Inflammatory macrophage treated with lipopolysaccharide for 1 hour (primary cell): ENCODE measurements at regions not wholly inside any gene's neighbourhood (a gene's known extent, or its start where the extent isn't known, plus 50 kb on each side); places are given as distances from the start of the nearest gene placed in this dataset.
"Not testable (repeated sequence)": the region's sequence is repeated elsewhere in the genome, so short reads cannot be mapped to it uniquely, and the experiment has no call there.

Source experiments
- DNase-seq, 2 donors: peaks; one replicate each; pipeline ENCODE4 v3.0.0-alpha.2; 2020 to 2022

- DNase-seq, result no peak
Measured at GRCh38 chr9:29044959-29045358, 1471.7 kb upstream of the C9orf72 start.

DNA sequence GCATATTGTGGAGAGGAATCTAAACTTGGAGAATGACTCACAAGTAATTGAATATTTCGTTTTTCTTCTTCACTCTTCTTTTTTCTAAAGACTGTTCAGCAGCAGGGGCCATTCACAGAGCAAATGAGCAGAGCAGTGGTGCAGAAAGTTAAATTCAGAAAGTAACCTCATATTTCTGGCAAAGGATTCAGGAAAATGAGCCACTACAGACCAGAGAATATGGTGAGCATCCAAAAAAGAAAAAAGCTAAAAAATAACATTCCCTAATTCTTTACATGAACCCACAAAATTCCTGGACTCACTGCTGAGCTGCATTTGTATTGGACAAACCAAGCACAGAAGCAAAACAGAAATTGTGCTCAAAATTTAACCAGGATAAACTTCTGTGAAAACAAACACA lies 1486.8 kb upstream of the C9orf72 start:
- no peak for DNase-seq

GRCh38 chr9:29062446-29062845 lies 1489.2 kb upstream of the C9orf72 start:
- DNase-seq, result no peak

DNA sequence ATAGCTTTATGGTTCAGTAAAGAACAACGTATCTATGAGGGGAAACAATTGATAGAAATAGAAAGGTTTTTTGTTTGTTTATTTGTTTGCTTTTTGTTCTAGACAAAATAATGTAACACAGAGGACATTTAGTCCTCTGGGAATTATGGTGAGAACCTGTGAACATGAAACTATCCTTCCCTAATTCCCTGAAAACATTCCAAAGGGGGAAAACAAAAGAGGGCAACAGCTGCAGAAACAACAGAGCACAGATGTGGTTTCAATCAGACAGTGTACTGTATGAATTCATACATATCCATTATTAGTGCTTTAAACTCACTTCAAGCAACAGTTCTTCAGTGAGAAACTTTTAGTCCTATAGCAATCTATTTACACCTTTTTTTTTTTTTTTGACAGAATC lies 1489.8 kb upstream of the C9orf72 start:
- no peak for DNase-seq

DNA sequence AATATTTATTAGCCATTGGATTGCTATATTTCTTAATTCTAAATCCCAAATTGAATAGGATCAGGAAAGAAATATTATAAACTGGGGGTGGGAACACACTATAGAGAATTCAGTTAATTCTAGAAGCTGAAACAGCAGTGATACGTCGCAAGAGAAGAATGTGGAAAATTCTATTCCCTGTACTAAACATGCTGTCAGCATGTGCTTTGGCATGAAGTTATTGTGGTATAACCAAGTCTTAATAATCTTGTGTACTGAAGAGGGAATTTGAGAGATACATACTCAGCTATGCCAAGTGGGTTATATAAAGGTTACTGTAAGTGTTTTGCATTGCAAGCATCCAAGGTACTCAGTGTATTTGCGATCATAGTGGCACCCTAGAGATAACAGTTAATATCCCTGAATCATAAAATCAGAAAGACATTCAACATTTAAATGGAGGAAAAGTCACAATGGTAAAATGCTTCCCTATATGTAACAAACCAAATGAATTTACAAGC lies 1492.9 kb upstream of the C9orf72 start:
- DNase-seq, result no peak

GRCh38 chr9:29068461-29068860 lies 1495.2 kb upstream of the C9orf72 start:
- DNase-seq, result no peak

DNA sequence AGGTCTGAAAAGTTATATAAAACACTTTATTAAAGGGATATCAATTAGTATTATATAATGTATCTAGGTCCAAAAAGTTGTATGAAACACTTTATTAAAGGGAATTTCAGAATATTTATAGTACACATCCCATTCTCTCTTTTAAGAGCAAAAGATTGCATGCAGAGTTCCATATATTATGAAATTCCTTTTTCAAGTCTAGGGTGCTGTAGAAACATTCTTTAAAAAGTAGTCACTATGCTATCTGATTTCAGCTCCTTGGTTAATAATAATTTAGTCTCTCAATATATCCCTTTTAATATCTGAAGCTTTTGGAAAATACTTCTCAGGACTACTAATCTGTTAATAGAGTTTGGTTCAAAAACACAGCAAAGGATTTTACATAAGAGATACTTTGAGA lies 1496.1 kb upstream of the C9orf72 start:
- no peak for DNase-seq

DNA sequence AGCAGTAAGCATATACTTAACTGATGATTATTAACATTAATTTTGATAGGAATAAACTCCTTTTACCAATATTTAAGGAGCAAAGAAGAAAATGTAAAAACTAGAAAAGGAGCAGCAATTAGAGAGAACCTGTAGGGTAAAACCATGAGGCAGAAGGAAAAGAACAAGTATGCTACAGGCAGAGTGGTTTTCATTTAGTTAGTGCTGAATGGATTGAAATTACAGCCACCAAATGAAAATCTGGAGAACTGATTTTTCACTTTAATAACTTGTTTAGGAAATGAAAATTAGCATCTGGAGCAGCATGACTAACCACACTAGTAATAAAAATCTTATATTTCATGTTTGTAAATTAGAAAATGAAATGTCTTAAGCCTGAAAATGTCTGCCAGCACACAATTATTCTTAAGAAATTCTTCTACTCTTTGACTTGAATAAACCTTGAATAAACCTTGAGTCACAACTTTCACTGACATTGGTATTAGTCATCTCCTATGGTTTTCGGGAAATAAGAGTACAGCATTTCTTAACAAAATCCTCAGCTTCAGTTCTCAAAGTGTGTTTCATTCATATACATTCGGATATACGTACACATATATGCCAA lies 1504.9 kb upstream of the C9orf72 start:
- no peak for DNase-seq

DNA sequence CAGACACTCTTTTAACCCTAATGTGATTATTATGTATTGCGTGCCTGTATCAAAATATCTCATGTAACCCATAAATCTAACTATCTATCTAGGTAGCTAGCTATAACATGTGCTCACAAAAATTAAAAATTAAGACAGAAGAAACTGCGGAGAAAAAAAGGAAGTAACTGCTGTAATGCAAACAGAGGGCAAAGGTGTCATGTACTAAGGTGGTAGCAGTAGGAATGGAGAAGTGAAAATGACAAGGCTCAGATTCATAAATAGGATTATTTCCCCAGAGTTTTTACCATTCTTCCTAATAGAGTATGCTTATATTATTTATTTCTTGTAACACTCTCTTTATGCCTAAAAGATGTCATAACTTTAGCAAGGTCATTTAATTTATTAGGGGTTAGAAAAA lies 1527.5 kb upstream of the C9orf72 start:
- DNase-seq, result no peak

DNA sequence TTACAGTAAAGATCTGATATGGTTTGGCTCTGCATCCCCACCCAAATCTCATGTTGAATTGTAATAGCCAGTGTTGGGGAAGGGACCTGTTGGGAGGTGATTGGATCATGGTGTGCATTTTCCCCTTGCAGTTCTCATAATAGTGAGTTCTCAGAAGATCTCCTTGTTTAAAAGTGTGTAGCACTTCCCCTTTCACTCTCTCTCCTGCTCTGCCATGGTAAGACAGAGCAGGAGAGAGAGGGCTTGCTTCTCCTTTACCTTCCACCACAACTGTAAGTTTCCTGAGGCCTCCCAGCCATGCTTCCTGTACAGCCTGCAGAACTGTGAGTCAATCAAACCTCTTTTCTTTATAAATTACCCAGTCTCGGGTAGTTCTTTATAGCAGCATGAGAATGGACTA lies 1530.9 kb upstream of the C9orf72 start:
- not testable (repeated sequence) for DNase-seq

DNA sequence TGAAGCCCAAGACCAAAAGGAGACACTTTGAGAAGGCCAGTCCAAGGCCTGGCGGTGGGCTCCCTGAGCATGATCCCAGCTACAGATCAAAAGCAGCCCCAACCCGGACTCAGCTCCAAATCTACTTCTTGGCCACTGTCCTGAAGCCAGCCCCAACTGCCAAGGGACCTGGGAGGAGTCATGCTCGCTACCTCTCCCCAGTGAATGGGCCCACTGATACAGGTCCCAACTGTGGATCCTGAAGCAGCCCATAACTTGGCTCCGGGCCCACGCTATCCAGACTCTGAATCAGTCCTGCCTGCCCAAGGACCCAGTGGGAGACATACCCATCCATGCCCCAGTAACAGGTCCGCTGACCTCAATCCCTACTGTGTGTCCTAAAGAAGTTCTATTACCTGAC lies 1545.3 kb upstream of the C9orf72 start:
- no peak for DNase-seq

GRCh38 chr9:29126783-29127182 lies 1553.5 kb upstream of the C9orf72 start:
- DNase-seq, result no peak

DNA sequence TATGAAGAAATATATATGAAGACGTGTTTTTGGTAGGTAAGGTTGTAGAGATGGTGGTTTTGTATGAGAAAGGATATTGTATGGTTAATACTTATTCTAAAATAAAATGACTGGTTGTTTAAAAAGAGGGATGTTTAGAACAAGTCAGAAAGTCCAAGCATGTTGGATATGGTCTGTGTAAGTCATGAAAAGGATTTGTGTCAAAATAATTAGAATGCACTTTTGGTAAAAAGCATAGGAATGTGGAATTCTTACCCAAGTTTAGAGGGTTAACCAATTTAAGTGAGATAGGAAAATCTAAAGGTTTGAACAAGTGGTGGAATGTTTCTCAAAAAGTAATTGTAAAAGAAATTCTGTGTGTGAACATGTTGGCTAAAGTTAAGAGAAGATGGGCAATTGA lies 1556.5 kb upstream of the C9orf72 start:
- no peak for DNase-seq

DNA sequence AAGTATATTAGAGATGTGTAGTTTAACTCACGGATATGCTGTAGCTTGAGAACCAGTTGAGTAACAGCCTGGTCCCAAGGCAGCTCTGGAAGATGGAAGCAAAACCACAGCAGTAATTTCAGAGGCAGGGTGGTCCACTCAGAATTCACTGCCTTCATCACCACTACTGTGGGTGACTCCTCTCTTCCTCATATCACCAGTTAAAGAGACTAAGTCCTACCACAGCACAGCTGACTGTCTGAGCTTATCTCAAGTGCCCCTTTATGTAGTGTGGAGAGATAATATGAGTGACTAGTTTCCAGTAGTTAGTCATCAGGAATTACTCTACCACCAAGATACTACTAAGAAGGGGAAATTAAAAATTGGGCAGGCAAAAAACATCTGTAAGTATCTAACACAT lies 1571.2 kb upstream of the C9orf72 start:
- no peak for DNase-seq

DNA sequence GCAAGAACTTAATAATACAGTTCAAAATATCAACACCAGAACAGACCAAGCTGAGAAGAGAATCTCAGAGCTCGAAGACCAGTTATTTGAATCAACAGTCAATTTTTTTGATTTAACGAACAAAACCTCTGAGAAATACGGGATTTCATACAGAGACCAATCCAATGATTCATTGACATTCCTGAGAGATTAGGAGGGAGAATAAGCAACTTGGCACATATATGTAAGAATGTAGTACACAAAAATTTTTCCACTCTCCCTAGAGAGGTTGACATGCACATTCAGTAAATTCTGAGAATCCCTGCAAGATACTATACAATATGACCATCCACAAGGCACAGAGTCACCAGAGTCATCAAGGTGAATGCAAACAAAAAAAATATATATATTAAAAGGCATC lies 1577.3 kb upstream of the C9orf72 start:
- no peak for DNase-seq

DNA sequence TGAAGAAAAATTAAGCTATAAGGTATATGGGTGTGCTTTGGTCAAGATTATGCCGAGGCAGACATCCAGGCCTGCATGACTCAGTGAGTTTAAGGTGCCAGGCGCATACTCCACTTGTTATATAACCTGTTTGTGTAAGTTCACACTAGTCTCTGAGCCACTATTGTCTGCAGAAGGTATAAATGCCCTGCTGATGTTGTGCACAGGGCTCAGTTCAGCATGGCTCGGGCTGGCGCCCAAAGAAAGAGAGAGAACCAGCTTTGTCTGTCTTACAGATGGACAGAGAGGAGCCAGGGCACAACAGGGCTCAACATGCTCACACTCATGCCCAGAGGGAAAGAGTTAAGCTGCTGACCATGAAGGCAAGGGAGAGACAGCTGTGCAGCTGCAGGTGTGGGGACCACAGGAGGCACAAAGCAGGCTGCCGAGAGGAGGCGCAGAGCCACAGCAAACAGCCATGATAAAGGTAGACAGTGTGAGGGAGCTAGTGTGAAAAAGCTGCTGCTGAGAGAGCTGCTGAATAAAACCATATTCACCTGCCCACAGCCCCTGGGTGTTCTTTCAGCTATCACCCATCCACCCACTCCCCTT lies 1587.6 kb upstream of the C9orf72 start:
- DNase-seq, result no peak

- DNase-seq, result no peak
Measured at GRCh38 chr9:29174136-29174535, 1600.9 kb upstream of the C9orf72 start.

DNA sequence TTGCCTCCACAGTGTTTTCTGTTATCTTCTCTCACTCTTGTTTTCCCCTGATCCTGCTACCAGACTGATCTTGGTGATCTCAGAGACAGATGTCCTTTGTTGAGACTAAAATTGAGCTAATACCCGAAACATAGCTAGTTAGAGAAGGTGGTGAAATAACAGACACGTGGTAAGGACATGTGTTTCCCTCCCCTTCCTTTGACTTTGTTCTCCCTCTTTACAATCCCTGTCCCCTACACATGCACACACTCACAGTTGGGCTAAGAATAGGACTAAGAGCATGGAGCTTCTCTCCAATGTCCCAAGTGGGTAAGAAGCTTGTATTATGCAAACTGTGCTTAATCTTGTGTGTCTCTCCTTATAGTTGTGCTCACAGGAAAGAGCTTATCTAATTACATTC lies 1603.0 kb upstream of the C9orf72 start:
- no peak for DNase-seq

GRCh38 chr9:29176786-29177185 lies 1603.5 kb upstream of the C9orf72 start:
- DNase-seq, result no peak

- no peak for DNase-seq
Measured at GRCh38 chr9:29183971-29184370, 1610.7 kb upstream of the C9orf72 start.

GRCh38 chr9:29188771-29189170 lies 1615.5 kb upstream of the C9orf72 start:
- DNase-seq, result not testable (repeated sequence)

- DNase-seq, result not testable (repeated sequence)
Measured at GRCh38 chr9:29189221-29189620, 1615.9 kb upstream of the C9orf72 start.

GRCh38 chr9:29198861-29199260 lies 1625.6 kb upstream of the C9orf72 start:
- DNase-seq, result no peak

GRCh38 chr9:29199975-29200374 lies 1626.7 kb upstream of the C9orf72 start:
- DNase-seq, result no peak

DNA sequence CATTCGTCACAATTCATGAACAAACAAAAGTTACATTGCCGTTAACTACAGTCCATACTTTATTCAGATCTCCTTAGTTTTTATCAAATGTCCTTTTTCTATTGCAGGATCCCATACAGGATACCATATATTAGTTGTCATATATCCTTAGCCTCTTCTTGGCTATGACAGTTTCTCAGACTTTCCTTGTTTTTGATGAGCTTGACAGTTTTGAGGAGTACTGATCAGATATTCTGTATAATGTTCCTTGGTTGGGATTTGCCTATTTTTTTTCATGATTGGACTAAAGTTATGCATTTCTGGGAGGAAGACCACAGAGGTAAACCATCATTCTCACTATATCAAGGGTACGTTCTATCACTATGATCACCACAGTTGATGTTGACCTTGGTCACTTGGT lies 1627.4 kb upstream of the C9orf72 start:
- no peak for DNase-seq
